ENCODE measurements at regions not wholly inside any gene's neighbourhood (a gene's known extent, or its start where the extent isn't known, plus 50 kb on each side); places are given as distances from the start of the nearest gene placed in this dataset.

DNA sequence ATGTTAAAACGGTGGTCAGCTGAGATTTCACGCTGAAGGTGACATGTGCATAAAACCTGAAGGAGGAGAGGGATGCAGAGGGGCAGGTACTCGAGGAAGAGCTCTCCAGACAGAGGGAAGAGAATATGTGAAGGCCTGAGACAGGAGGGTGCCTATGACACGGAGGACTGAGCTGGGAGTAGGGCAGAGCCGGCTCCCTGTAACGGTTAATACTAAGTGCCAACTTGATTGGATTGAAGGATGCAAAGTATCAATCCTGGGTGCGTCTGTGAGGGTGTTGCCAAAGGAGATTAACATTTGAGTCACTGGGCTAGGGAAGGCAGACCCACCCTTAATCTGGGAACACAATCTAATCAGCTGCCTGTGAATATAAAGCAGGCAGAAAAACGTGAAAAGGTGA is 136.2 kb upstream of the SYT6 start (continued):
- TF ChIP-seq KLF1 (tag by site-specific recombination; IDR thresholded peaks at IDR 0.05) (no peak), GLI4 (tag by site-specific recombination; IDR thresholded peaks at IDR 0.05) (no peak), ZNF558 (tag by site-specific recombination; IDR thresholded peaks at IDR 0.05) (no peak), ZNF221 (tag by site-specific recombination; IDR thresholded peaks at IDR 0.05; ENCODE audit: borderline replicate concordance) (no peak), HOXD13 (CRISPR knock-in tag; IDR thresholded peaks at IDR 0.05; ENCODE audit: borderline replicate concordance) (no peak), ZNF16 (tag by site-specific recombination; IDR thresholded peaks at IDR 0.05; ENCODE audit: low read depth) (no peak), ZNF677 (tag by site-specific recombination; IDR thresholded peaks at IDR 0.05) (no peak), AEBP2 (tag by site-specific recombination; IDR thresholded peaks at IDR 0.05; ENCODE audit: borderline replicate concordance) (no peak), ZNF600 (tag by site-specific recombination; IDR thresholded peaks at IDR 0.05) (no peak)

GRCh38 chr1:114289306-114289705 is 135.6 kb upstream of the SYT6 start:
- H3K4me3 ChIP-seq (ENCODE audit: low read depth, low read length): no peak overlapping the region
- H3K36me3 ChIP-seq (ENCODE audit: control insufficient read depth in 2 of 2, insufficient read depth in 1 of 2, low read length in 2 of 2): no peaks in the 10 kb centered on the region
- ChIA-PET CTCF (interaction anchor here (0.5 kb wide), 1 partner anchor 140 kb away, joined by 3 read pairs; no protein-coding TSS in a partner anchor), POLR2A (interaction anchor here (0.7 kb wide), 1 partner anchor 11 kb away, joined by 9 read pairs; no protein-coding TSS in a partner anchor)
- H3K27ac ChIP-seq (ENCODE audit: extremely low read depth, low read depth, low read length): no peak overlapping the region
- no peaks in the 10 kb centered on the region for H3K4me1 ChIP-seq (ENCODE audit: control insufficient read depth, insufficient read depth, low read length)
- TF ChIP-seq OVOL3 (tag by site-specific recombination; IDR thresholded peaks at IDR 0.05) (no peak), ZBTB11 (tag by site-specific recombination; conservative IDR thresholded peaks at IDR 0.05; ENCODE audit: low read depth) (no peak), ZNF175 (tag by site-specific recombination; IDR thresholded peaks at IDR 0.05) (no peak), GLIS2 (tag by site-specific recombination; IDR thresholded peaks at IDR 0.05) (no peak), ZNF112 (tag by site-specific recombination; IDR thresholded peaks at IDR 0.05) (no peak), ZNF830 (tag by site-specific recombination; IDR thresholded peaks at IDR 0.05; ENCODE audit: low read depth) (no peak), ZNF138 (tag by site-specific recombination; IDR thresholded peaks at IDR 0.05; ENCODE audit: borderline replicate concordance) (no peak), ZNF514 (tag by site-specific recombination; IDR thresholded peaks at IDR 0.05) (no peak), ZNF76 (tag by site-specific recombination; IDR thresholded peaks at IDR 0.05; ENCODE audit: borderline replicate concordance, low read depth) (no peak), PRDM6 (tag by site-specific recombination; IDR thresholded peaks at IDR 0.05) (no peak)
- TF ChIP-seq, protein P1, sequence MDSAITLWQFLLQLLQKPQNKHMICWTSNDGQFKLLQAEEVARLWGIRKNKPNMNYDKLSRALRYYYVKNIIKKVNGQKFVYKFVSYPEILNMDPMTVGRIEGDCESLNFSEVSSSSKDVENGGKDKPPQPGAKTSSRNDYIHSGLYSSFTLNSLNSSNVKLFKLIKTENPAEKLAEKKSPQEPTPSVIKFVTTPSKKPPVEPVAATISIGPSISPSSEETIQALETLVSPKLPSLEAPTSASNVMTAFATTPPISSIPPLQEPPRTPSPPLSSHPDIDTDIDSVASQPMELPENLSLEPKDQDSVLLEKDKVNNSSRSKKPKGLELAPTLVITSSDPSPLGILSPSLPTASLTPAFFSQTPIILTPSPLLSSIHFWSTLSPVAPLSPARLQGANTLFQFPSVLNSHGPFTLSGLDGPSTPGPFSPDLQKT (IDR thresholded peaks at IDR 0.05; ENCODE audit: borderline replicate concordance, low read depth, low read length): no peak
- TF ChIP-seq, protein P2, sequence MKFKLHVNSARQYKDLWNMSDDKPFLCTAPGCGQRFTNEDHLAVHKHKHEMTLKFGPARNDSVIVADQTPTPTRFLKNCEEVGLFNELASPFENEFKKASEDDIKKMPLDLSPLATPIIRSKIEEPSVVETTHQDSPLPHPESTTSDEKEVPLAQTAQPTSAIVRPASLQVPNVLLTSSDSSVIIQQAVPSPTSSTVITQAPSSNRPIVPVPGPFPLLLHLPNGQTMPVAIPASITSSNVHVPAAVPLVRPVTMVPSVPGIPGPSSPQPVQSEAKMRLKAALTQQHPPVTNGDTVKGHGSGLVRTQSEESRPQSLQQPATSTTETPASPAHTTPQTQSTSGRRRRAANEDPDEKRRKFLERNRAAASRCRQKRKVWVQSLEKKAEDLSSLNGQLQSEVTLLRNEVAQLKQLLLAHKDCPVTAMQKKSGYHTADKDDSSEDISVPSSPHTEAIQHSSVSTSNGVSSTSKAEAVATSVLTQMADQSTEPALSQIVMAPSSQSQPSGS (tag by site-specific recombination; IDR thresholded peaks at IDR 0.05; ENCODE audit: low read depth): no peak
- TF ChIP-seq, protein P3, sequence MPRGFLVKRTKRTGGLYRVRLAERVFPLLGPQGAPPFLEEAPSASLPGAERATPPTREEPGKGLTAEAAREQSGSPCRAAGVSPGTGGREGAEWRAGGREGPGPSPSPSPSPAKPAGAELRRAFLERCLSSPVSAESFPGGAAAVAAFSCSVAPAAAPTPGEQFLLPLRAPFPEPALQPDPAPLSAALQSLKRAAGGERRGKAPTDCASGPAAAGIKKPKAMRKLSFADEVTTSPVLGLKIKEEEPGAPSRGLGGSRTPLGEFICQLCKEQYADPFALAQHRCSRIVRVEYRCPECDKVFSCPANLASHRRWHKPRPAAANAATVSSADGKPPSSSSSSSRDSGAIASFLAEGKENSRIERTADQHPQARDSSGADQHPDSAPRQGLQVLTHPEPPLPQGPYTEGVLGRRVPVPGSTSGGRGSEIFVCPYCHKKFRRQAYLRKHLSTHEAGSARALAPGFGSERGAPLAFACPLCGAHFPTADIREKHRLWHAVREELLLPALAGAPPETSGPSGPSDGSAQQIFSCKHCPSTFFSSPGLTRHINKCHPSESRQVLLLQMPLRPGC (tag by site-specific recombination; IDR thresholded peaks at IDR 0.05): no peak
- no peaks in the 10 kb centered on the region for H3K9me3 ChIP-seq (ENCODE audit: control insufficient read depth, insufficient read depth, low read depth, low read length)

All from HEK293 (cell line).